ENCODE measurements at regions not wholly inside any gene's neighbourhood (a gene's known extent, or its start where the extent isn't known, plus 50 kb on each side); places are given as distances from the start of the nearest gene placed in this dataset.

GRCh38 chr2:228387776-228388175 lies 206.3 kb upstream of the SPHKAP start:
- 73 to 86% (median 82%) methylated on average over 3 of the region's 3 CpGs for whole genome bisulfite sequencing, 3 donors

DNA sequence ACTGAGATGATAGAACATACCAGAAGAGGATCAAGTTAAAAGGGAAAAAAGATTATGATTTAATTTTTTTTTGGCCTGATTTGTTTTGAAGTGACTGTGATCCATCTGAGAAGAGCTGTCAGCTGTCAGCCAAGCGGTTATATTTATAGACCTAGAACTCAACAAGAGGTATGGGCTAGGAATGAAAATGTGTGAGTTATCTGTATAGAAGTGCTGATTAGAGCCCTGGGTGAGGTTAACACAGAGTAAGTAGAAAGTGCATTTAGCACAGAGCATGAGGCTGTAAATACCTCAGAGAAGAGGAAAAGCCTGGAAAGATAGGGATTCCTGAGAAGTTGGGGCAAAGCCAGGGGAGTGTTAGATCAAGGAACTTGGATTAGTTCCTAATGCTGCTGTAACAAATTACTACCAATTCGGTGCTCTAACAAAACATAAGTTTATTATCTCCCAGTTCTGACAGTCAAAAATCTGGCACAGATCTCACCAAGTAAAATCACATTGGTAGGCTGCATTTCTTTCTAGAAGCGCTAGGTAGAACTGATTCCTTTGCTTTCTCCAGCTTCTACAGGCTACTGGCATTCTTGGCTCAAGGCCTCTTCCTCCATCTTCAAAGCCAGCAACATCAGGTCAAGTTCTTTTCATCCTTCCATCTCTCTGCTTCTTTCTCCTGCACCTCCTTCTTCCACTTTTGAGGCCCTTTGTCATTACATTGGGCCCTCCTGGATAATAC lies 197.4 kb upstream of the SPHKAP start:
- no peak overlapping the region for H3K4me3 ChIP-seq (ENCODE audit: low read depth in 1 of 3, low read length in 3 of 3)
- no peaks in the 10 kb centered on the region for H3K36me3 ChIP-seq (ENCODE audit: control insufficient read depth in 3 of 3, insufficient read depth in 2 of 3, low read depth in 1 of 3, low read length in 3 of 3)
- FAIRE-seq (no peak), DNase-seq (no peak)
- no peaks in the 10 kb centered on the region for H3K4me1 ChIP-seq (ENCODE audit: control insufficient read depth in 3 of 3, insufficient read depth in 2 of 3, low read depth in 1 of 3, low read length in 2 of 3)
- no peaks in the 10 kb centered on the region for H3K9me3 ChIP-seq (ENCODE audit: control insufficient read depth in 2 of 2, insufficient read depth in 1 of 2, low read depth in 1 of 2, low read length in 1 of 2)
- no peak overlapping the region for H3K27ac ChIP-seq (ENCODE audit: low read depth in 1 of 3, low read length in 2 of 3)
- 44 to 62% (median 60%) methylated on average over 3 of the region's 3 CpGs for WGBS, 3 donors
- H3K27me3 ChIP-seq (ENCODE audit: control insufficient read depth in 3 of 3, insufficient read depth in 3 of 3, low read length in 3 of 3) = no peaks in the 10 kb centered on the region

More at GRCh38 chr2:228387776-228388175, 206.3 kb upstream of the SPHKAP start:
- no peak for FAIRE-seq
- Histone ChIP-seq H3K9me3 (ENCODE audit: control insufficient read depth in 2 of 2, insufficient read depth in 1 of 2, low read depth in 1 of 2, low read length in 1 of 2) (peaks cover 0 to 8% of the 10 kb centered on the region in 2 donors), H3K4me1 (ENCODE audit: control insufficient read depth in 3 of 3, insufficient read depth in 2 of 3, low read depth in 1 of 3, low read length in 2 of 3) (no peaks in the 10 kb centered on the region), H3K27ac (ENCODE audit: low read depth in 1 of 3, low read length in 2 of 3) (no peak overlapping the region), H3K4me3 (ENCODE audit: low read depth in 1 of 3, low read length in 3 of 3) (no peak overlapping the region), H3K36me3 (ENCODE audit: control insufficient read depth in 3 of 3, insufficient read depth in 2 of 3, low read depth in 1 of 3, low read length in 3 of 3) (no peaks in the 10 kb centered on the region), H3K27me3 (ENCODE audit: control insufficient read depth in 3 of 3, insufficient read depth in 3 of 3, low read length in 3 of 3) (no peaks in the 10 kb centered on the region)
- DNase-seq = no peak

DNA sequence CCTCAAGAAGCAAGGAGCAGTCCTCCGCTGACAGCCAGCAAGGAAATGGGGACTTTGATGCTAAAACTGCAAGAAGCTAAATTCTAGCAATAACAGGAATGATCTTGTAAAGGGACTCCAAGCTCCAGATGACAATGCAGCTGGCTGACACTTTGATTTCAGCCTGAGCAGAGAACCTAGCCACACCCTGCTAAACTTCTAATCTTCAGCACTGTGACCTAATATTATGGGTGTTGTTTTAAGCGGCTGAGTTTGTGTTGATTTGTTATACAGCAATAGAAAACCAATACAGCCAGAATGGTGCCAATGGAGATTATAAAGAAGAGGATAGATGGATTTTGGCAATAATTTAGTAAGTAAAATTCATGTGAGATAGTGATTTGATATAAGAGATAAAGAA lies 196.7 kb upstream of the SPHKAP start:
- H3K36me3 ChIP-seq (ENCODE audit: control insufficient read depth in 3 of 3, insufficient read depth in 2 of 3, low read depth in 1 of 3, low read length in 3 of 3) = no peaks in the 10 kb centered on the region
- H3K9me3 ChIP-seq (ENCODE audit: control insufficient read depth in 2 of 2, insufficient read depth in 1 of 2, low read depth in 1 of 2, low read length in 1 of 2) = no peaks in the 10 kb centered on the region
- H3K27ac ChIP-seq (ENCODE audit: low read depth in 1 of 3, low read length in 2 of 3) = no peak overlapping the region
- no peak for DNase-seq
- H3K4me1 ChIP-seq (ENCODE audit: control insufficient read depth in 3 of 3, insufficient read depth in 2 of 3, low read depth in 1 of 3, low read length in 2 of 3) = no peaks in the 10 kb centered on the region
- no peak overlapping the region for H3K4me3 ChIP-seq (ENCODE audit: low read depth in 1 of 3, low read length in 3 of 3)
- 57 to 79% (median 62%) methylated on average over 2 of the region's 2 CpGs for WGBS, 3 donors
- FAIRE-seq = no peak
- H3K27me3 ChIP-seq (ENCODE audit: control insufficient read depth in 3 of 3, insufficient read depth in 3 of 3, low read length in 3 of 3) = no peaks in the 10 kb centered on the region

GRCh38 chr2:228377533-228377932 lies 196.0 kb upstream of the SPHKAP start:
- 35 to 46% (median 39%) methylated on average over 6 of the region's 6 CpGs for WGBS, 3 donors
- no peaks in the 10 kb centered on the region for H3K36me3 ChIP-seq (ENCODE audit: control insufficient read depth in 3 of 3, insufficient read depth in 2 of 3, low read depth in 1 of 3, low read length in 3 of 3)
- H3K27ac ChIP-seq (ENCODE audit: low read depth in 1 of 3, low read length in 2 of 3) = no peak overlapping the region
- no peaks in the 10 kb centered on the region for H3K4me1 ChIP-seq (ENCODE audit: control insufficient read depth in 3 of 3, insufficient read depth in 2 of 3, low read depth in 1 of 3, low read length in 2 of 3)
- DNase-seq = no peak
- H3K27me3 ChIP-seq (ENCODE audit: control insufficient read depth in 3 of 3, insufficient read depth in 3 of 3, low read length in 3 of 3) = no peaks in the 10 kb centered on the region
- H3K4me3 ChIP-seq (ENCODE audit: low read depth in 1 of 3, low read length in 3 of 3) = no peak overlapping the region
- H3K9me3 ChIP-seq (ENCODE audit: control insufficient read depth in 2 of 2, insufficient read depth in 1 of 2, low read depth in 1 of 2, low read length in 1 of 2) = no peaks in the 10 kb centered on the region
- FAIRE-seq = no peak

DNA sequence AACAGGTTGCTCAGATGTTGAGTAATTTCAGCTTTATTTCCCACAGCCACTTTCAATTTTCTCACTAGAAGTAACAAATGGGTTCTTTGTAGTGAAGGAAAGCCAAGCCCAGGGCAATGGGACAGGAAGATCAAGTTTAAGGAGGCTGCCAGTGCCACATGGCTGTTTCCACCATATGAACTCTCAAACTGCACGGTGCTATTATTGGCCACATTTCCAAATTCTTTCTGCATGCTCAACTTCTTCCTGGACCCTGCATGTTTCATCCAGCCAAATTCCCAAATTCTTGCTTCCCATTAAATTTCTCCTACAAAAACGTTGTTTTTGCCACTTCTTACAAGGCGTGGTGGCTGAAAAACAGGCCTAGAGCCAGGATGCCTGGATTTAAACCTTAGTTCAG lies 193.3 kb upstream of the SPHKAP start:
- no peak for FAIRE-seq
- no peaks in the 10 kb centered on the region for H3K36me3 ChIP-seq (ENCODE audit: control insufficient read depth in 3 of 3, insufficient read depth in 2 of 3, low read depth in 1 of 3, low read length in 3 of 3)
- H3K27me3 ChIP-seq (ENCODE audit: control insufficient read depth in 3 of 3, insufficient read depth in 3 of 3, low read length in 3 of 3) = no peaks in the 10 kb centered on the region
- H3K4me1 ChIP-seq (ENCODE audit: control insufficient read depth in 3 of 3, insufficient read depth in 2 of 3, low read depth in 1 of 3, low read length in 2 of 3) = no peaks in the 10 kb centered on the region
- DNase-seq = no peak
- H3K9me3 ChIP-seq (ENCODE audit: control insufficient read depth in 2 of 2, insufficient read depth in 1 of 2, low read depth in 1 of 2, low read length in 1 of 2) = no peaks in the 10 kb centered on the region
- 71 to 83% (median 78%) methylated on average over 3 of the region's 3 CpGs for WGBS, 3 donors
- H3K4me3 ChIP-seq (ENCODE audit: low read depth in 1 of 3, low read length in 3 of 3) = no peak overlapping the region
- no peak overlapping the region for H3K27ac ChIP-seq (ENCODE audit: low read depth in 1 of 3, low read length in 2 of 3)

DNA sequence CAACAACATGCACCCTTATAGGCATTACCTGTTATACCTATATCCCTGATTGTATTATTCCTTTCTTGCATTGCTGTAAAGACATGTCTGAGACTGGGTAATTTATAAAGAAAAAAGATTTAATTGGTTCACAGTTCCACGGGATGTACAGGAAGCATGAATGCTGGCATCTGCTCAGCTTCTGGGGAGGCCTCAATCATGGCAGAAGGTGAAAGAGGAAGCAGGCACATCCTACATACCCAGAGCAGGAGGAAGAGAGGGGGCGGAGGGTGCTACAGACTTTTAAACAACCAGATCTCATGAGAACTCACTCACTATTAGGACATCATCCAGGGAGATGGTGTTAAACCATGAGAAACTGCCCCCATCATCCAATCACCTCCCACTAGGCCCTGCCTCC lies 191.7 kb upstream of the SPHKAP start:
- H3K4me3 ChIP-seq (ENCODE audit: low read depth in 1 of 3, low read length in 3 of 3) = no peak overlapping the region

GRCh38 chr2:228372212-228372611 lies 190.7 kb upstream of the SPHKAP start:
- no peak for FAIRE-seq
- Histone ChIP-seq H3K9me3 (ENCODE audit: control insufficient read depth in 2 of 2, insufficient read depth in 1 of 2, low read depth in 1 of 2, low read length in 1 of 2) (no peaks in the 10 kb centered on the region), H3K27ac (ENCODE audit: low read depth in 1 of 3, low read length in 2 of 3) (no peak overlapping the region), H3K27me3 (ENCODE audit: control insufficient read depth in 3 of 3, insufficient read depth in 3 of 3, low read length in 3 of 3) (no peaks in the 10 kb centered on the region), H3K4me1 (ENCODE audit: control insufficient read depth in 3 of 3, insufficient read depth in 2 of 3, low read depth in 1 of 3, low read length in 2 of 3) (no peaks in the 10 kb centered on the region), H3K36me3 (ENCODE audit: control insufficient read depth in 3 of 3, insufficient read depth in 2 of 3, low read depth in 1 of 3, low read length in 3 of 3) (no peaks in the 10 kb centered on the region), H3K4me3 (ENCODE audit: low read depth in 1 of 3, low read length in 3 of 3) (no peak overlapping the region)
- WGBS, 3 donors = 89 to 96% (median 93%) methylated on average over 2 of the region's 2 CpGs
- no peak for DNase-seq

More for the DNA sequence above, 191.7 kb upstream of the SPHKAP start:
- FAIRE-seq (no peak), DNase-seq (no peak)
- no peaks in the 10 kb centered on the region for H3K36me3 ChIP-seq (ENCODE audit: control insufficient read depth in 3 of 3, insufficient read depth in 2 of 3, low read depth in 1 of 3, low read length in 3 of 3)
- no peaks in the 10 kb centered on the region for H3K27me3 ChIP-seq (ENCODE audit: control insufficient read depth in 3 of 3, insufficient read depth in 3 of 3, low read length in 3 of 3)
- H3K4me1 ChIP-seq (ENCODE audit: control insufficient read depth in 3 of 3, insufficient read depth in 2 of 3, low read depth in 1 of 3, low read length in 2 of 3) = no peaks in the 10 kb centered on the region
- no peaks in the 10 kb centered on the region for H3K9me3 ChIP-seq (ENCODE audit: control insufficient read depth in 2 of 2, insufficient read depth in 1 of 2, low read depth in 1 of 2, low read length in 1 of 2)
- 66 to 81% (median 70%) methylated on average over 1 to 2 of the region's 2 CpGs for WGBS, 3 donors
- no peak overlapping the region for H3K27ac ChIP-seq (ENCODE audit: low read depth in 1 of 3, low read length in 2 of 3)

DNA sequence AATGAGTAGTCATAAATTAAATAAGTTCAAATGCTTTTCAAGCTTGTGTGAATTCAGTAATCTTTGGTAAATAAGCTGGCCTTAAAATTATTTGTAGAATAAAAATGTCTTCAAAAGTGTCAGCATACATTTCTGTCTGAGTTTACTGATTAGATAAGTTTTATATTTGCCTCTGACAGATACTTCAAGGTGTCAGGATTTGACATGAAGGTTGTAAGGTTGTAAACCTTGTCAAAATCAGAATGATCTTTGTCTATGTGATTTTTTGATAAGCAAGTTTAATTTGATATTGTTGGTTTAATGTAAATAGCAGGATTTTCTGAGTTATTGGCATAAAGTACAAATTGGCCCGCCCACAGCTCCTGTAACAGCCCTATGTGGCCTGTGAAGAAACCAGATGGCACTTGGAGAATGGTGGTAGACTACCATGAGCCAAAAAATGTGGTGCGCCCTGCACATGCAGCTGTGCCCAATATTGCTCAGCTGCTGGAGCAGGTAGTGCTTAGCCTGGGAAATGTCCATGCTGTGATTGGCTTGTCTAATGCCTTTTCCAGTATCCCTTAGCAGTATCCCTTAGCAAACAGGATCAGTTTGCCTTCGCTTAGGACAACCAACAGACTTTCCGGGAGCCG lies 188.0 kb upstream of the SPHKAP start:
- no peaks in the 10 kb centered on the region for H3K36me3 ChIP-seq (ENCODE audit: control insufficient read depth in 3 of 3, insufficient read depth in 2 of 3, low read depth in 1 of 3, low read length in 3 of 3)
- WGBS, 3 donors = 79 to 83% (median 81%) methylated on average over 5 of the region's 5 CpGs
- no peak overlapping the region for H3K27ac ChIP-seq (ENCODE audit: low read depth in 1 of 3, low read length in 2 of 3)
- H3K27me3 ChIP-seq (ENCODE audit: control insufficient read depth in 3 of 3, insufficient read depth in 3 of 3, low read length in 3 of 3) = no peaks in the 10 kb centered on the region
- H3K4me1 ChIP-seq (ENCODE audit: control insufficient read depth in 3 of 3, insufficient read depth in 2 of 3, low read depth in 1 of 3, low read length in 2 of 3) = no peaks in the 10 kb centered on the region
- no peak overlapping the region for H3K4me3 ChIP-seq (ENCODE audit: low read depth in 1 of 3, low read length in 3 of 3)
- DNase-seq (no peak), FAIRE-seq (no peak)
- H3K9me3 ChIP-seq (ENCODE audit: control insufficient read depth in 2 of 2, insufficient read depth in 1 of 2, low read depth in 1 of 2, low read length in 1 of 2) = no peaks in the 10 kb centered on the region

- DNase-seq = no peak
- Histone ChIP-seq H3K27ac (ENCODE audit: low read depth in 1 of 3, low read length in 2 of 3) (no peak overlapping the region), H3K4me1 (ENCODE audit: control insufficient read depth in 3 of 3, insufficient read depth in 2 of 3, low read depth in 1 of 3, low read length in 2 of 3) (no peaks in the 10 kb centered on the region), H3K9me3 (ENCODE audit: control insufficient read depth in 2 of 2, insufficient read depth in 1 of 2, low read depth in 1 of 2, low read length in 1 of 2) (no peaks in the 10 kb centered on the region), H3K4me3 (ENCODE audit: low read depth in 1 of 3, low read length in 3 of 3) (no peak overlapping the region), H3K27me3 (ENCODE audit: control insufficient read depth in 3 of 3, insufficient read depth in 3 of 3, low read length in 3 of 3) (no peaks in the 10 kb centered on the region), H3K36me3 (ENCODE audit: control insufficient read depth in 3 of 3, insufficient read depth in 2 of 3, low read depth in 1 of 3, low read length in 3 of 3) (no peaks in the 10 kb centered on the region)
- FAIRE-seq = no peak
- 69 to 75% (median 74%) methylated on average over 2 of the region's 2 CpGs for WGBS, 3 donors
Observed at GRCh38 chr2:228367356-228367755, 185.9 kb upstream of the SPHKAP start.

Data from small intestine (tissue), 7 donors.